Vagina (tissue), 2 donors: ENCODE measurements at regions not wholly inside any gene's neighbourhood (a gene's known extent, or its start where the extent isn't known, plus 50 kb on each side); places are given as distances from the start of the nearest gene placed in this dataset.

Experiments used
- POLR2A ChIP-seq, 2 donors: fragments of 450-650 bp; IDR thresholded peaks; one replicate each; pipeline ENCODE4 v1.6.1; 2017; ENCODE audit warnings: antibody characterized with exemption in 2 of 2, mild to moderate bottlenecking in 2 of 2, moderate library complexity in 2 of 2
- POLR2AphosphoS5 ChIP-seq, 2 donors: sonication (generic); formaldehyde crosslinking; IDR thresholded peaks; one replicate each; pipeline ENCODE4 v1.9.0; 2017; ENCODE audit warnings: antibody characterized with exemption in 2 of 2, mild to moderate bottlenecking in 2 of 2, low read depth in 1 of 2; ENCODE audit not compliant: insufficient read depth in 1 of 2
- TF ChIP-seq, protein P1 (sequence below), 3 experiments: fragments of 450-650 bp in 2 of 3; fragments of 200-600 bp in 1 of 3; sonication (generic) in 1 of 3; IDR thresholded peaks; one replicate each; pipeline ENCODE4 v1.5.1; 2017 to 2019; ENCODE audit warnings: antibody characterized with exemption in 3 of 3, mild to moderate bottlenecking in 2 of 3, moderate library complexity in 2 of 3

DNA sequence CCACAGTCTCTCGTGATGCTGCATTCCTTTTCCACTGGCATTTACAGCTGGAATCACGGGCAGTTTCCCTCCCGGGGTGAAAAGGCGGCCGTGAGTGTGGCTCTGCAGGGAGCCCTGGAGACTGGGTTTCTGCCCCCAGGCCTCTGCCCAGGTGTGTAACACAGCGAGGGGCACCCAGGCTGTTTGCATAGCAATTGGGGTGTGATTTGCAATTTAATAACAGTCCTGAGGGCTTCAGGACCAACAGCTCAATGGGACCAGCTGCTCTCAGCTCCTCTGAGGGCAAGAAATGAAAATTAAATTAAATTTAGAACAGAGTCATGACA, 99.0 kb upstream of the SHOX start:
- TF ChIP-seq, protein P1, sequence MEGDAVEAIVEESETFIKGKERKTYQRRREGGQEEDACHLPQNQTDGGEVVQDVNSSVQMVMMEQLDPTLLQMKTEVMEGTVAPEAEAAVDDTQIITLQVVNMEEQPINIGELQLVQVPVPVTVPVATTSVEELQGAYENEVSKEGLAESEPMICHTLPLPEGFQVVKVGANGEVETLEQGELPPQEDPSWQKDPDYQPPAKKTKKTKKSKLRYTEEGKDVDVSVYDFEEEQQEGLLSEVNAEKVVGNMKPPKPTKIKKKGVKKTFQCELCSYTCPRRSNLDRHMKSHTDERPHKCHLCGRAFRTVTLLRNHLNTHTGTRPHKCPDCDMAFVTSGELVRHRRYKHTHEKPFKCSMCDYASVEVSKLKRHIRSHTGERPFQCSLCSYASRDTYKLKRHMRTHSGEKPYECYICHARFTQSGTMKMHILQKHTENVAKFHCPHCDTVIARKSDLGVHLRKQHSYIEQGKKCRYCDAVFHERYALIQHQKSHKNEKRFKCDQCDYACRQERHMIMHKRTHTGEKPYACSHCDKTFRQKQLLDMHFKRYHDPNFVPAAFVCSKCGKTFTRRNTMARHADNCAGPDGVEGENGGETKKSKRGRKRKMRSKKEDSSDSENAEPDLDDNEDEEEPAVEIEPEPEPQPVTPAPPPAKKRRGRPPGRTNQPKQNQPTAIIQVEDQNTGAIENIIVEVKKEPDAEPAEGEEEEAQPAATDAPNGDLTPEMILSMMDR (IDR thresholded peaks at IDR 0.05), result no peak
- TF ChIP-seq POLR2AphosphoS5 (IDR thresholded peaks at IDR 0.05; ENCODE audit: insufficient read depth in 1 of 2, low read depth in 1 of 2), result no peak
- no peak for TF ChIP-seq POLR2A (IDR thresholded peaks at IDR 0.05)
